ENCODE measurements at regions not wholly inside any gene's neighbourhood (a gene's known extent, or its start where the extent isn't known, plus 50 kb on each side); places are given as distances from the start of the nearest gene placed in this dataset.

DNA sequence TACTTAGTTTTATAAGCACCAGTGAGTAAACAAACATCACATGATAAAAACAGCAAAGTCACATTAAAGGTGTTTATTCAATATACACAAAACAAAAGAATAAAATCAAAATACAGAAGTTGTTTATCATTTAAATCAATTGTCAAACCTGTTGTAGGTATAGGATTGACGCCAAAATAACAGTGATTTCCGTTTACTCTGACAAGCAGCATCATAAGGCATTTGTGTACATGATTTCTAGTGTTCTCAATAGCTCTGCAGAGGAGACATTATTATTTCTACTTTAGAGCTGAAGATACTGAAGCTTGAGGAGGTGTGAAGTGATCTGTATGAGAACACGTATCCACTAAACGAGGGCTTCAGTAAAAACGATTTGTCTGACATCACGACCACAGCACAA is 171.9 kb downstream of the CCDC59 start:
- TF ChIP-seq CTCF (IDR thresholded peaks at IDR 0.05) (no peak), POLR2A (IDR thresholded peaks at IDR 0.05) (no peak)

Measured in adrenal gland (tissue), 5 donors.